Stomach (tissue), 8 donors: ENCODE measurements at regions not wholly inside any gene's neighbourhood (a gene's known extent, or its start where the extent isn't known, plus 50 kb on each side); places are given as distances from the start of the nearest gene placed in this dataset.

Source experiments
- DNase-seq, 2 donors: peaks; one replicate each; pipeline versions ENCODE4 v3.0.0 to v3.0.0-alpha.2; 2013 to 2019
- H3K27ac ChIP-seq, 5 donors: fragments of 200-600 bp in 4 of 5; sonication (generic) in 4 of 5; one replicate each; pipeline ENCODE4 v1.5.1; 2013 to 2019; ENCODE audit warnings: mild to moderate bottlenecking in 1 of 5, moderate library complexity in 1 of 5
- H3K27me3 ChIP-seq, 3 donors: fragments of 200-600 bp; sonication (generic); one replicate each; pipeline ENCODE4 v1.5.1; 2017 to 2019; ENCODE audit warnings: mixed run types in 1 of 3
- H3K36me3 ChIP-seq, 4 donors: fragments of 200-600 bp; sonication (generic); 1 replicate in 3 of 4; 2 replicates in 1 of 4; pipeline ENCODE4 v1.5.1; 2016 to 2019
- H3K4me1 ChIP-seq, 4 donors: fragments of 200-600 bp; sonication (generic); one replicate each; pipeline ENCODE4 v1.5.1; 2016 to 2019
- H3K4me3 ChIP-seq, 4 donors: fragments of 200-600 bp; sonication (generic) in 3 of 4; one replicate each; pipeline ENCODE4 v1.5.1; 2016 to 2019; ENCODE audit warnings: mild to moderate bottlenecking in 1 of 4
- H3K9me3 ChIP-seq, 4 donors: fragments of 200-600 bp; sonication (generic); one replicate each; pipeline ENCODE4 v1.5.1; 2016 to 2019
- CTCF ChIP-seq, 7 experiments: fragments of 450-650 bp in 4 of 7; fragments of 200-600 bp in 3 of 7; sonication (generic) in 3 of 7; IDR thresholded peaks; one replicate each; pipeline ENCODE4 v1.5.1; 2016 to 2019; ENCODE audit warnings: antibody characterized with exemption in 7 of 7, control low read depth in 2 of 7, mild to moderate bottlenecking in 1 of 7
- EP300 ChIP-seq: sonication (generic); formaldehyde crosslinking; IDR thresholded peaks from one replicate; pipeline ENCODE4 v1.6.1; 2017; ENCODE audit warnings: antibody characterized with exemption
- POLR2A ChIP-seq, 4 donors: fragments of 450-650 bp; IDR thresholded peaks; one replicate each; pipeline ENCODE4 v1.6.1; 2016; ENCODE audit warnings: antibody characterized with exemption in 4 of 4, control low read depth in 2 of 4, mild to moderate bottlenecking in 1 of 4, moderate library complexity in 1 of 4
- POLR2AphosphoS5 ChIP-seq, 3 donors: sonication (generic); formaldehyde crosslinking; IDR thresholded peaks; one replicate each; pipeline ENCODE4 v1.6.1; 2016; ENCODE audit warnings: antibody characterized with exemption in 3 of 3
- WGBS, 5 donors: extraction: QIAGEN DNeasy Blood & Tissue Kit in 3 of 5; methylation state at CpG; one replicate each; pipeline versions ENCODE4 v1.1.5 to v1.1.7; 2013 to 2018; 5-methylcytosine and 5-hydroxymethylcytosine counted together
- intact Hi-C: fragments of 100-400 bp; cut with DNase I; formaldehyde crosslinking; loops from one replicate; pipeline ENCODE4 v1.15.1; 2023; ENCODE audit warnings: low total_unique reads
- donor health status: healthy with polysubstance abuse.
- donor health status: Bipolar disorder and iron deficiency.
- donor health status: healthy.

- Histone ChIP-seq H3K9me3 (peaks cover 0 to 8% (median 4%) of the 10 kb centered on the region in 4 donors), H3K36me3 (no peaks in the 10 kb centered on the region), H3K27ac (no peak overlapping the region), H3K4me1 (no peaks in the 10 kb centered on the region), H3K4me3 (no peak overlapping the region), H3K27me3 (no peaks in the 10 kb centered on the region)
- TF ChIP-seq EP300 (no peak), CTCF (IDR thresholded peaks at IDR 0.05) (no peak), POLR2AphosphoS5 (IDR thresholded peaks at IDR 0.05) (no peak), POLR2A (IDR thresholded peaks at IDR 0.05) (no peak)
- WGBS, 5 donors = 86 to 96% (median 92%) methylated on average over 2 of the region's 2 CpGs
- intact Hi-C loops = no loop called here
- no peak for DNase-seq
These were observed 1430.8 kb downstream of the REEP3 start for GRCh38 chr10:64952042-64952441.

DNA sequence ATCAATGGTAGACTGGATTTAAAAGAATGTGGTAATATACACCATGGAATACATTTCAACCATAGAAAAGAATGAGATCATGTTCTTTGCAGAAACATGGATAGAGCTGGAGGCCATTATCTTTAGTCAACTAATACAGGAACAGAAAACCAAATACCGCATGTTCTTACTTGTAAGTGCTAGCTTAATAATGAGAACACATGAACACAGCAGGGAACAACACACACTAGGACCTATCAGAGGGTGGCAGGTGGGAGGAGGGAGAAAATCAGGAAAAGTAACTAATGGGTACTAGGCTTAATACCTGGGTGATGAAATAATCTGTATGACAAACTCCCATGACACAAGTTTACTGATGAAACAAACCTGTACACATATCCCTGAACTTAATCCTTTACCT lies 1435.2 kb downstream of the REEP3 start:
- no peaks in the 10 kb centered on the region for H3K4me1 ChIP-seq
- intact Hi-C loops = no loop called here
- TF ChIP-seq CTCF (IDR thresholded peaks at IDR 0.05) = no peak
- no peak for TF ChIP-seq EP300
- no peak for TF ChIP-seq POLR2AphosphoS5 (IDR thresholded peaks at IDR 0.05)
- TF ChIP-seq POLR2A (IDR thresholded peaks at IDR 0.05) = no peak
- peaks cover 0 to 8% (median 3%) of the 10 kb centered on the region in 4 donors for H3K9me3 ChIP-seq
- no peak overlapping the region for H3K27ac ChIP-seq
- no peaks in the 10 kb centered on the region for H3K27me3 ChIP-seq
- DNase-seq = no peak
- H3K36me3 ChIP-seq = no peaks in the 10 kb centered on the region
- H3K4me3 ChIP-seq = no peak overlapping the region
- WGBS, 5 donors = 92 to 97% (median 95%) methylated on average over 1 of the region's 1 CpG

DNA sequence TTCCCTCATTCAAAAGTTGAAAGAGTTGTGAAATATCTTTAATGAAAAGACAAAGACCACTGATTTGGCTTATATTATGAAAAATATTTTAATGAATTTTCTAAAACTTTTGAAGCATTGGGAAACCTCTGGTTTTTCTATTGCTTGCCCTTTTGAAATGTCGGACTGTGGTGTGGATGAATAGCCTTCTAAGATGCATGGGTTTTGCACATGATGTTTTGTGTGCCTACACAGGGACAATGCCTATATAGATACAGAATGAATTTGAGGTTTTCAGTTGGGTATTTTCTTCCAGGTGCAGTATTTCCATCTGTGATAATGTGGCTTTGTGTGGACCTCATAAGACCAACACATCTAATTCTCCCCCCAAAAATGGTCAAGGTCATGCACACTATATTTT lies 1437.9 kb downstream of the REEP3 start:
- Histone ChIP-seq H3K9me3 (peaks cover 0 to 3% (median under 1%) of the 10 kb centered on the region in 4 donors), H3K4me3 (no peak overlapping the region), H3K4me1 (no peaks in the 10 kb centered on the region), H3K27ac (no peak overlapping the region), H3K27me3 (no peaks in the 10 kb centered on the region), H3K36me3 (no peaks in the 10 kb centered on the region)
- intact Hi-C loops = no loop called here
- TF ChIP-seq POLR2A (IDR thresholded peaks at IDR 0.05) = no peak
- no peak for TF ChIP-seq EP300
- TF ChIP-seq POLR2AphosphoS5 (IDR thresholded peaks at IDR 0.05) = no peak
- TF ChIP-seq CTCF (IDR thresholded peaks at IDR 0.05) = no peak
- no peak for DNase-seq
- WGBS, 5 donors = 85 to 97% (median 93%) methylated on average over 1 of the region's 1 CpG

- 76 to 88% (median 80%) methylated on average over 2 of the region's 2 CpGs for WGBS, 5 donors
- H3K4me1 ChIP-seq = no peaks in the 10 kb centered on the region
- intact Hi-C loops = no loop called here
- no peak overlapping the region for H3K4me3 ChIP-seq
- DNase-seq = no peak
- no peaks in the 10 kb centered on the region for H3K36me3 ChIP-seq
- TF ChIP-seq CTCF (IDR thresholded peaks at IDR 0.05) = no peak
- no peak for TF ChIP-seq EP300
- TF ChIP-seq POLR2AphosphoS5 (IDR thresholded peaks at IDR 0.05) = no peak
- no peak for TF ChIP-seq POLR2A (IDR thresholded peaks at IDR 0.05)
- H3K27me3 ChIP-seq = no peaks in the 10 kb centered on the region
- no peak overlapping the region for H3K27ac ChIP-seq
- H3K9me3 ChIP-seq = peaks cover 0 to under 1% (median 0%) of the 10 kb centered on the region in 4 donors
These were observed 1438.7 kb downstream of the REEP3 start for GRCh38 chr10:64959883-64960282.
